ENCODE measurements at regions not wholly inside any gene's neighbourhood (a gene's known extent, or its start where the extent isn't known, plus 50 kb on each side); places are given as distances from the start of the nearest gene placed in this dataset.

- TF ChIP-seq, protein P1, sequence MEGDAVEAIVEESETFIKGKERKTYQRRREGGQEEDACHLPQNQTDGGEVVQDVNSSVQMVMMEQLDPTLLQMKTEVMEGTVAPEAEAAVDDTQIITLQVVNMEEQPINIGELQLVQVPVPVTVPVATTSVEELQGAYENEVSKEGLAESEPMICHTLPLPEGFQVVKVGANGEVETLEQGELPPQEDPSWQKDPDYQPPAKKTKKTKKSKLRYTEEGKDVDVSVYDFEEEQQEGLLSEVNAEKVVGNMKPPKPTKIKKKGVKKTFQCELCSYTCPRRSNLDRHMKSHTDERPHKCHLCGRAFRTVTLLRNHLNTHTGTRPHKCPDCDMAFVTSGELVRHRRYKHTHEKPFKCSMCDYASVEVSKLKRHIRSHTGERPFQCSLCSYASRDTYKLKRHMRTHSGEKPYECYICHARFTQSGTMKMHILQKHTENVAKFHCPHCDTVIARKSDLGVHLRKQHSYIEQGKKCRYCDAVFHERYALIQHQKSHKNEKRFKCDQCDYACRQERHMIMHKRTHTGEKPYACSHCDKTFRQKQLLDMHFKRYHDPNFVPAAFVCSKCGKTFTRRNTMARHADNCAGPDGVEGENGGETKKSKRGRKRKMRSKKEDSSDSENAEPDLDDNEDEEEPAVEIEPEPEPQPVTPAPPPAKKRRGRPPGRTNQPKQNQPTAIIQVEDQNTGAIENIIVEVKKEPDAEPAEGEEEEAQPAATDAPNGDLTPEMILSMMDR (IDR thresholded peaks at IDR 0.05; ENCODE audit: insufficient read depth, low read length), result no peak
- TF ChIP-seq REST (IDR thresholded peaks at IDR 0.05; ENCODE audit: insufficient replicate concordance, low read depth) (no peak), POLR2AphosphoS5 (IDR thresholded peaks at IDR 0.05; ENCODE audit: low read depth) (no peak)
Measured at GRCh38 chr12:126898562-126898961, 1368.4 kb upstream of the TMEM132C start.

Measured in HL-60 (cell line).